ENCODE measurements at regions not wholly inside any gene's neighbourhood (a gene's known extent, or its start where the extent isn't known, plus 50 kb on each side); places are given as distances from the start of the nearest gene placed in this dataset.

DNA sequence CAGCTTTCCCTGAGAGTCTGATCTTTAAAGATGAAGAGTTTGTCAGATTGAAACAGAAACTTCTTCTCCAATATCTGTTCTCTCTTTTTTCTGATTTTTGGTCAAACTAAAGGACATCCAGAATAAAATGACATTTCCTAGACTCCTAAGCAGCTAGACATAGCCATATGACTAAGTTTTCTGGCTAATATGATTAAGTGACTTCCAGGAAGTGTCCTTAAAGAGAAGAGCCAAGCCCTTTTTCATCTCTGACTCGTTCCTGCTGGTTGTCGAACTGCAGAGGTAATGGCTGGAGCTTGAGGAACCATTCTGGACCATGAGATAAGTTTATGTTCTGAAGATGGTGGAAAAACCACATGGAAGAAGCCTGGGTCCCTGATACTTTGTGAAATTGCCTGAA is 546.0 kb downstream of the BCOR start:
- Histone ChIP-seq H3K4me3 (ENCODE audit: low read depth in 1 of 3, low read length in 3 of 3) (no peak overlapping the region), H3K4me1 (ENCODE audit: control insufficient read depth in 4 of 4, insufficient read depth in 4 of 4, low read length in 3 of 4) (no peaks in the 10 kb centered on the region), H3K9me3 (ENCODE audit: control insufficient read depth in 4 of 4, low read length in 3 of 4) (peaks cover 0 to 2% (median 0%) of the 10 kb centered on the region in 4 donors), H3K9ac (ENCODE audit: low read depth in 1 of 2, low read length in 2 of 2) (no peak overlapping the region), H3K27ac (ENCODE audit: low read depth in 1 of 2, low read length in 2 of 2) (no peak overlapping the region), H3K36me3 (ENCODE audit: control insufficient read depth in 4 of 4, insufficient read depth in 3 of 4, low read depth in 1 of 4, low read length in 3 of 4) (no peaks in the 10 kb centered on the region), H3K27me3 (ENCODE audit: control insufficient read depth in 4 of 4, insufficient read depth in 4 of 4, low read length in 3 of 4) (no peaks in the 10 kb centered on the region)
- DNase-seq (ENCODE audit: low spot score) = no peak
- 78% methylated on average over 2 of the region's 2 CpGs for WGBS
- TF ChIP-seq, protein P1, sequence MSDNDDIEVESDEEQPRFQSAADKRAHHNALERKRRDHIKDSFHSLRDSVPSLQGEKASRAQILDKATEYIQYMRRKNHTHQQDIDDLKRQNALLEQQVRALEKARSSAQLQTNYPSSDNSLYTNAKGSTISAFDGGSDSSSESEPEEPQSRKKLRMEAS (IDR thresholded peaks at IDR 0.05) = no peak
- no peak for TF ChIP-seq FOXA2 (IDR thresholded peaks at IDR 0.05)
- no peak for TF ChIP-seq TAF1 (conservative IDR thresholded peaks at IDR 0.05)
- no peak for TF ChIP-seq HNF4G (IDR thresholded peaks at IDR 0.05)
- TF ChIP-seq, protein P2, sequence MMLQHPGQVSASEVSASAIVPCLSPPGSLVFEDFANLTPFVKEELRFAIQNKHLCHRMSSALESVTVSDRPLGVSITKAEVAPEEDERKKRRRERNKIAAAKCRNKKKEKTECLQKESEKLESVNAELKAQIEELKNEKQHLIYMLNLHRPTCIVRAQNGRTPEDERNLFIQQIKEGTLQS (IDR thresholded peaks at IDR 0.05) = no peak
- TF ChIP-seq, protein P3, sequence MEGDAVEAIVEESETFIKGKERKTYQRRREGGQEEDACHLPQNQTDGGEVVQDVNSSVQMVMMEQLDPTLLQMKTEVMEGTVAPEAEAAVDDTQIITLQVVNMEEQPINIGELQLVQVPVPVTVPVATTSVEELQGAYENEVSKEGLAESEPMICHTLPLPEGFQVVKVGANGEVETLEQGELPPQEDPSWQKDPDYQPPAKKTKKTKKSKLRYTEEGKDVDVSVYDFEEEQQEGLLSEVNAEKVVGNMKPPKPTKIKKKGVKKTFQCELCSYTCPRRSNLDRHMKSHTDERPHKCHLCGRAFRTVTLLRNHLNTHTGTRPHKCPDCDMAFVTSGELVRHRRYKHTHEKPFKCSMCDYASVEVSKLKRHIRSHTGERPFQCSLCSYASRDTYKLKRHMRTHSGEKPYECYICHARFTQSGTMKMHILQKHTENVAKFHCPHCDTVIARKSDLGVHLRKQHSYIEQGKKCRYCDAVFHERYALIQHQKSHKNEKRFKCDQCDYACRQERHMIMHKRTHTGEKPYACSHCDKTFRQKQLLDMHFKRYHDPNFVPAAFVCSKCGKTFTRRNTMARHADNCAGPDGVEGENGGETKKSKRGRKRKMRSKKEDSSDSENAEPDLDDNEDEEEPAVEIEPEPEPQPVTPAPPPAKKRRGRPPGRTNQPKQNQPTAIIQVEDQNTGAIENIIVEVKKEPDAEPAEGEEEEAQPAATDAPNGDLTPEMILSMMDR (IDR thresholded peaks at IDR 0.05; ENCODE audit: low read depth, low read length, missing input control) = no peak
- no peak for TF ChIP-seq SP1 (IDR thresholded peaks at IDR 0.05)
- no peak for TF ChIP-seq HNF4A (conservative IDR thresholded peaks at IDR 0.05)

DNA sequence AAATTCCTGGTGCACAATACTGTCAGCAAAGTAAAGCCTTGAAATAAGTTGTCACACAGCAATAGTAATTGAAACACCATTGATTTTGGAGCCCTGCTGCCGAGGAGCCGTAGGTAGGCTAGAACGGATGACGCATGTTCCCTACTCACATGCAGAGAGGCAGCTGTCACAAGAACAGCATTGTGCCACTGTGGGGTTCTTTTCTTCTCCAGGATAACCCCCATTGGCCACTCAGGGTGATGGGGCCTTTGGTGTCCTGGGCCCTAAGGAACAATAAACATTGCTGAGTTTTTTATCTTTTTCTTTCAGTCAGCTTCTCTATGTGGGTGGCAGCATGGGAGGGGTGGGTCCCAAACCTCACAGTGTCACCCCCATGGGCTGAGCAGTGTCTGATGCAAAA is 542.3 kb downstream of the BCOR start:
- Histone ChIP-seq H3K27ac (ENCODE audit: low read depth in 1 of 2, low read length in 2 of 2) (no peak overlapping the region), H3K9me3 (ENCODE audit: control insufficient read depth in 4 of 4, low read length in 3 of 4) (peaks cover 0 to 2% (median 0%) of the 10 kb centered on the region in 4 donors), H3K4me3 (ENCODE audit: low read depth in 1 of 3, low read length in 3 of 3) (no peak overlapping the region), H3K4me1 (ENCODE audit: control insufficient read depth in 4 of 4, insufficient read depth in 4 of 4, low read length in 3 of 4) (no peaks in the 10 kb centered on the region), H3K27me3 (ENCODE audit: control insufficient read depth in 4 of 4, insufficient read depth in 4 of 4, low read length in 3 of 4) (no peaks in the 10 kb centered on the region), H3K36me3 (ENCODE audit: control insufficient read depth in 4 of 4, insufficient read depth in 3 of 4, low read depth in 1 of 4, low read length in 3 of 4) (no peaks in the 10 kb centered on the region), H3K9ac (ENCODE audit: low read depth in 1 of 2, low read length in 2 of 2) (no peak overlapping the region)
- no peak for DNase-seq (ENCODE audit: low spot score)
- 96% methylated on average over 4 of the region's 4 CpGs for WGBS
- TF ChIP-seq, protein P1 (IDR thresholded peaks at IDR 0.05) = no peak
- no peak for TF ChIP-seq RAD21 (IDR thresholded peaks at IDR 0.05)
- no peak for TF ChIP-seq EGR1 (IDR thresholded peaks at IDR 0.05; ENCODE audit: low read depth in 2 of 2)
- no peak for TF ChIP-seq JUND (IDR thresholded peaks at IDR 0.05)
- no peak for TF ChIP-seq YY1 (IDR thresholded peaks at IDR 0.05)
- TF ChIP-seq FOXA2 (IDR thresholded peaks at IDR 0.05) = no peak
- TF ChIP-seq, protein P4, sequence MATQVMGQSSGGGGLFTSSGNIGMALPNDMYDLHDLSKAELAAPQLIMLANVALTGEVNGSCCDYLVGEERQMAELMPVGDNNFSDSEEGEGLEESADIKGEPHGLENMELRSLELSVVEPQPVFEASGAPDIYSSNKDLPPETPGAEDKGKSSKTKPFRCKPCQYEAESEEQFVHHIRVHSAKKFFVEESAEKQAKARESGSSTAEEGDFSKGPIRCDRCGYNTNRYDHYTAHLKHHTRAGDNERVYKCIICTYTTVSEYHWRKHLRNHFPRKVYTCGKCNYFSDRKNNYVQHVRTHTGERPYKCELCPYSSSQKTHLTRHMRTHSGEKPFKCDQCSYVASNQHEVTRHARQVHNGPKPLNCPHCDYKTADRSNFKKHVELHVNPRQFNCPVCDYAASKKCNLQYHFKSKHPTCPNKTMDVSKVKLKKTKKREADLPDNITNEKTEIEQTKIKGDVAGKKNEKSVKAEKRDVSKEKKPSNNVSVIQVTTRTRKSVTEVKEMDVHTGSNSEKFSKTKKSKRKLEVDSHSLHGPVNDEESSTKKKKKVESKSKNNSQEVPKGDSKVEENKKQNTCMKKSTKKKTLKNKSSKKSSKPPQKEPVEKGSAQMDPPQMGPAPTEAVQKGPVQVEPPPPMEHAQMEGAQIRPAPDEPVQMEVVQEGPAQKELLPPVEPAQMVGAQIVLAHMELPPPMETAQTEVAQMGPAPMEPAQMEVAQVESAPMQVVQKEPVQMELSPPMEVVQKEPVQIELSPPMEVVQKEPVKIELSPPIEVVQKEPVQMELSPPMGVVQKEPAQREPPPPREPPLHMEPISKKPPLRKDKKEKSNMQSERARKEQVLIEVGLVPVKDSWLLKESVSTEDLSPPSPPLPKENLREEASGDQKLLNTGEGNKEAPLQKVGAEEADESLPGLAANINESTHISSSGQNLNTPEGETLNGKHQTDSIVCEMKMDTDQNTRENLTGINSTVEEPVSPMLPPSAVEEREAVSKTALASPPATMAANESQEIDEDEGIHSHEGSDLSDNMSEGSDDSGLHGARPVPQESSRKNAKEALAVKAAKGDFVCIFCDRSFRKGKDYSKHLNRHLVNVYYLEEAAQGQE (IDR thresholded peaks at IDR 0.05) = no peak
- TF ChIP-seq HNF4G (IDR thresholded peaks at IDR 0.05) = no peak
- no peak for TF ChIP-seq FOXA1 (IDR thresholded peaks at IDR 0.05)
- no peak for TF ChIP-seq TAF1 (conservative IDR thresholded peaks at IDR 0.05)
